Psoas muscle (tissue), 7 donors: ENCODE measurements at regions not wholly inside any gene's neighbourhood (a gene's known extent, or its start where the extent isn't known, plus 50 kb on each side); places are given as distances from the start of the nearest gene placed in this dataset.

Experiments
- ATAC-seq, 4 donors: fragments of 200-7000 bp; cut with Tn5 transposase; one replicate each; pipeline ENCODE4 v1.9.1; 2020; ENCODE audit warnings: moderate library complexity in 3 of 4, mild to moderate bottlenecking in 2 of 4
- DNase-seq, 2 donors: peaks; one replicate each; pipeline ENCODE4 v3.0.0-alpha.2; 2020
- H3K27ac ChIP-seq: fragments of 200-600 bp; one replicate; pipeline ENCODE4 v1.8.0; 2022
- H3K27me3 ChIP-seq, 3 donors: fragments of 200-600 bp in 1 of 3; one replicate each; pipeline versions ENCODE4 v1.6.1 to v1.8.0; 2013 to 2022; ENCODE audit warnings: low read length in 2 of 3, mild to moderate bottlenecking in 2 of 3, moderate library complexity in 1 of 3; ENCODE audit not compliant: insufficient read depth in 3 of 3
- H3K36me3 ChIP-seq, 2 donors: fragments of 200-600 bp in 1 of 2; one replicate each; pipeline versions ENCODE4 v1.6.1 to v1.8.0; 2013 to 2022; ENCODE audit warnings: low read depth in 1 of 2, mild to moderate bottlenecking in 1 of 2, moderate library complexity in 1 of 2; ENCODE audit not compliant: insufficient read depth in 1 of 2
- H3K4me1 ChIP-seq: fragments of 200-600 bp; one replicate; pipeline ENCODE4 v1.8.0; 2022
- H3K4me3 ChIP-seq: fragments of 200-600 bp; one replicate; pipeline ENCODE4 v1.8.0; 2022; ENCODE audit warnings: mild to moderate bottlenecking
- H3K9me3 ChIP-seq: fragments of 200-600 bp; one replicate; pipeline ENCODE4 v1.8.0; 2022
- CTCF ChIP-seq: fragments of 200-600 bp; IDR thresholded peaks from one replicate; pipeline ENCODE4 v1.8.0; 2022; ENCODE audit warnings: antibody characterized with exemption
- WGBS, 3 donors: extraction: QIAGEN DNeasy Blood & Tissue Kit; methylation state at CpG; one replicate each; pipeline versions ENCODE4 v1.1.6 to v1.1.7; 2013; 5-methylcytosine and 5-hydroxymethylcytosine counted together
- intact Hi-C, 2 donors: fragments of 100-400 bp; cut with DNase I; formaldehyde crosslinking; loops; one replicate each; pipeline versions ENCODE4 v1.11.0 to v1.14.2; 2022
- donor health status: healthy with polysubstance abuse.
- donor health status: DM: no; HTN: no; CAD: no; lungs with moderate emphysema.
- donor health status: Bipolar disorder and iron deficiency.
- donor health status: healthy.
- donor health status: DM: yes; HTN: yes; CAD: no.
- donor health status: DM: no; HTN: no; CAD: no.
- donor health status: DM: yes; HTN: yes; CAD: no.

GRCh38 chr9:115912086-115912485 is 241.5 kb upstream of the PAPPA start:
- H3K9me3 ChIP-seq = no peaks in the 10 kb centered on the region
- H3K27ac ChIP-seq = no peak overlapping the region
- 81 to 88% (median 84%) methylated on average over 4 of the region's 4 CpGs for WGBS, 3 donors
- ATAC-seq (no peak), DNase-seq (no peak)
- peaks cover 0 to 1% (median 0%) of the 10 kb centered on the region in 3 donors for H3K27me3 ChIP-seq
- no peak overlapping the region for H3K4me3 ChIP-seq
- intact Hi-C loops = no loop called here
- H3K4me1 ChIP-seq = no peaks in the 10 kb centered on the region
- no peak for TF ChIP-seq CTCF
- no peaks in the 10 kb centered on the region for H3K36me3 ChIP-seq

GRCh38 chr9:115913696-115914095 is 239.9 kb upstream of the PAPPA start:
- peaks cover 0 to 1% (median 0%) of the 10 kb centered on the region in 3 donors for H3K27me3 ChIP-seq
- WGBS, 3 donors = 41 to 46% (median 45%) methylated on average over 3 of the region's 3 CpGs
- intact Hi-C loops = no loop called here
- no peak overlapping the region for H3K27ac ChIP-seq
- no peaks in the 10 kb centered on the region for H3K36me3 ChIP-seq
- no peak for TF ChIP-seq CTCF
- no peaks in the 10 kb centered on the region for H3K9me3 ChIP-seq
- ATAC-seq = no peak
- DNase-seq = no peak
- H3K4me3 ChIP-seq = no peak overlapping the region
- H3K4me1 ChIP-seq = no peaks in the 10 kb centered on the region

- TF ChIP-seq CTCF = no peak
- peaks cover 0 to 1% (median 0%) of the 10 kb centered on the region in 3 donors for H3K27me3 ChIP-seq
- H3K9me3 ChIP-seq = no peaks in the 10 kb centered on the region
- no peaks in the 10 kb centered on the region for H3K4me1 ChIP-seq
- H3K4me3 ChIP-seq = no peak overlapping the region
- ATAC-seq = no peak
- no peak overlapping the region for H3K27ac ChIP-seq
- intact Hi-C loops = no loop called here
- WGBS, 3 donors = 79 to 81% (median 81%) methylated on average over 5 of the region's 5 CpGs
- no peak for DNase-seq
- no peaks in the 10 kb centered on the region for H3K36me3 ChIP-seq
These were observed 239.3 kb upstream of the PAPPA start for GRCh38 chr9:115914291-115914690.

- H3K27me3 ChIP-seq = no peaks in the 10 kb centered on the region
- no peaks in the 10 kb centered on the region for H3K4me1 ChIP-seq
- no peak overlapping the region for H3K27ac ChIP-seq
- ATAC-seq (no peak), DNase-seq (peak in 1 of 2 donors; percentile 13)
- no peak for TF ChIP-seq CTCF
- no peak overlapping the region for H3K4me3 ChIP-seq
- intact Hi-C loops = no loop called here
- no peaks in the 10 kb centered on the region for H3K36me3 ChIP-seq
- H3K9me3 ChIP-seq = no peaks in the 10 kb centered on the region
- WGBS, 3 donors = 32 to 67% (median 32%) methylated on average over 8 of the region's 8 CpGs
These were observed 232.3 kb upstream of the PAPPA start for GRCh38 chr9:115921301-115921700.

GRCh38 chr9:115922444-115922843 is 231.1 kb upstream of the PAPPA start:
- 62 to 82% (median 74%) methylated on average over 3 of the region's 3 CpGs for WGBS, 3 donors
- DNase-seq = no peak
- TF ChIP-seq CTCF = no peak
- H3K9me3 ChIP-seq = no peaks in the 10 kb centered on the region
- no peaks in the 10 kb centered on the region for H3K4me1 ChIP-seq
- intact Hi-C loops = no loop called here
- H3K36me3 ChIP-seq = no peaks in the 10 kb centered on the region
- H3K4me3 ChIP-seq = no peak overlapping the region
- ATAC-seq = no peak
- no peaks in the 10 kb centered on the region for H3K27me3 ChIP-seq
- no peak overlapping the region for H3K27ac ChIP-seq
